Parathyroid adenoma (tissue), 2 donors: ENCODE measurements at regions not wholly inside any gene's neighbourhood (a gene's known extent, or its start where the extent isn't known, plus 50 kb on each side); places are given as distances from the start of the nearest gene placed in this dataset.
A peak's percentile ranks its signal among the peaks of the same experiment; 100 is the strongest.

Source experiments
- H2AFZ ChIP-seq: fragments of 300-600 bp; sonication (generic); one replicate; pipeline ENCODE4 v1.7.0; 2017; ENCODE audit warnings: antibody characterized with exemption, mild to moderate bottlenecking
- H3K27ac ChIP-seq: fragments of 300-600 bp; sonication (generic); one replicate; pipeline ENCODE4 v1.7.0; 2017
- H3K27me3 ChIP-seq: fragments of 300-600 bp; sonication (generic); one replicate; pipeline ENCODE4 v1.7.0; 2017; ENCODE audit warnings: low read length; ENCODE audit not compliant: control insufficient read depth, insufficient read depth
- H3K36me3 ChIP-seq: fragments of 300-600 bp; sonication (generic); one replicate; pipeline ENCODE4 v1.7.0; 2017; ENCODE audit warnings: low read length; ENCODE audit not compliant: control insufficient read depth, insufficient read depth
- H3K4me1 ChIP-seq: fragments of 300-600 bp; sonication (generic); one replicate; pipeline ENCODE4 v1.7.0; 2017; ENCODE audit warnings: control low read depth
- H3K4me2 ChIP-seq: fragments of 300-600 bp; sonication (generic); one replicate; pipeline ENCODE4 v1.7.0; 2017; ENCODE audit warnings: low read length
- H3K4me3 ChIP-seq: fragments of 300-600 bp; sonication (generic); one replicate; pipeline ENCODE4 v1.7.0; 2017; ENCODE audit warnings: low read depth, low read length
- H3K79me2 ChIP-seq: fragments of 300-600 bp; sonication (generic); one replicate; pipeline ENCODE4 v1.7.0; 2017; ENCODE audit warnings: control low read depth
- H3K9ac ChIP-seq: fragments of 300-600 bp; sonication (generic); one replicate; pipeline ENCODE4 v1.7.0; 2017; ENCODE audit warnings: mild to moderate bottlenecking
- H3K9me3 ChIP-seq: fragments of 300-600 bp; sonication (generic); one replicate; pipeline ENCODE4 v1.7.0; 2017; ENCODE audit warnings: low read length; ENCODE audit not compliant: control insufficient read depth
- CTCF ChIP-seq: fragments of 300-600 bp; sonication (generic); IDR thresholded peaks from one replicate; pipeline ENCODE4 v1.7.0; 2017; ENCODE audit warnings: antibody characterized with exemption, mild to moderate bottlenecking
- donor health status: primary hyperparathyroidism.

GRCh38 chr2:212922701-212923100, 228.7 kb downstream of the IKZF2 start:
- no peak overlapping the region for H3K9ac ChIP-seq
- no peak overlapping the region for H3K4me2 ChIP-seq
- H3K27ac ChIP-seq: no peak overlapping the region
- H3K27me3 ChIP-seq: no peaks in the 10 kb centered on the region
- TF ChIP-seq CTCF: no peak
- no peak overlapping the region for H2AFZ ChIP-seq
- peaks cover 8% of the 10 kb centered on the region for H3K4me1 ChIP-seq
- no peaks in the 10 kb centered on the region for H3K9me3 ChIP-seq
- H3K79me2 ChIP-seq: no peaks in the 10 kb centered on the region
- H3K4me3 ChIP-seq: no peak overlapping the region
- H3K36me3 ChIP-seq: no peaks in the 10 kb centered on the region

- no peaks in the 10 kb centered on the region for H3K79me2 ChIP-seq
- no peak for TF ChIP-seq CTCF
- no peak overlapping the region for H3K4me2 ChIP-seq
- H3K4me3 ChIP-seq: no peak overlapping the region
- no peak overlapping the region for H2AFZ ChIP-seq
- no peaks in the 10 kb centered on the region for H3K36me3 ChIP-seq
- H3K4me1 ChIP-seq: peaks cover 8% of the 10 kb centered on the region
- no peaks in the 10 kb centered on the region for H3K9me3 ChIP-seq
- H3K9ac ChIP-seq: no peak overlapping the region
- H3K27me3 ChIP-seq: no peaks in the 10 kb centered on the region
- no peak overlapping the region for H3K27ac ChIP-seq
Measured at GRCh38 chr2:212921711-212922110, 229.7 kb downstream of the IKZF2 start.

- no peak for TF ChIP-seq CTCF
- Histone ChIP-seq H3K79me2 (no peaks in the 10 kb centered on the region), H3K4me2 (no peak overlapping the region), H2AFZ (no peak overlapping the region), H3K9ac (no peak overlapping the region), H3K27me3 (no peaks in the 10 kb centered on the region), H3K4me3 (no peak overlapping the region), H3K27ac (no peak overlapping the region), H3K4me1 (peaks cover 8% of the 10 kb centered on the region), H3K36me3 (no peaks in the 10 kb centered on the region), H3K9me3 (no peaks in the 10 kb centered on the region)
Measured at GRCh38 chr2:212921061-212921460, 230.4 kb downstream of the IKZF2 start.

GRCh38 chr2:212919238-212919637, 232.2 kb downstream of the IKZF2 start:
- Histone ChIP-seq H3K4me1 (peaks cover 8% of the 10 kb centered on the region), H3K4me3 (no peak overlapping the region), H3K27me3 (no peaks in the 10 kb centered on the region), H2AFZ (no peak overlapping the region), H3K27ac (no peak overlapping the region), H3K36me3 (no peaks in the 10 kb centered on the region), H3K4me2 (peak overlapping the region; percentile 45), H3K79me2 (no peaks in the 10 kb centered on the region), H3K9me3 (no peaks in the 10 kb centered on the region), H3K9ac (no peak overlapping the region)
- no peak for TF ChIP-seq CTCF

- Histone ChIP-seq H3K27me3 (no peaks in the 10 kb centered on the region), H3K27ac (no peak overlapping the region)
- no peak for TF ChIP-seq CTCF
Measured at GRCh38 chr2:212918336-212918735, 233.1 kb downstream of the IKZF2 start.

More at GRCh38 chr2:212918336-212918735, 233.1 kb downstream of the IKZF2 start:
- Histone ChIP-seq H3K4me1 (peaks cover 8% of the 10 kb centered on the region), H3K9me3 (no peaks in the 10 kb centered on the region), H2AFZ (no peak overlapping the region), H3K36me3 (no peaks in the 10 kb centered on the region), H3K79me2 (no peaks in the 10 kb centered on the region), H3K4me3 (no peak overlapping the region), H3K9ac (no peak overlapping the region), H3K4me2 (no peak overlapping the region)
